Amygdala (tissue), 56 donors: ENCODE measurements at regions not wholly inside any gene's neighbourhood (a gene's known extent, or its start where the extent isn't known, plus 50 kb on each side); places are given as distances from the start of the nearest gene placed in this dataset.

Source experiments
- DNase-seq, 56 donors: peaks; one replicate each; lab custom pipeline; 2025; lab: John Stamatoyannopoulos, UW

DNA sequence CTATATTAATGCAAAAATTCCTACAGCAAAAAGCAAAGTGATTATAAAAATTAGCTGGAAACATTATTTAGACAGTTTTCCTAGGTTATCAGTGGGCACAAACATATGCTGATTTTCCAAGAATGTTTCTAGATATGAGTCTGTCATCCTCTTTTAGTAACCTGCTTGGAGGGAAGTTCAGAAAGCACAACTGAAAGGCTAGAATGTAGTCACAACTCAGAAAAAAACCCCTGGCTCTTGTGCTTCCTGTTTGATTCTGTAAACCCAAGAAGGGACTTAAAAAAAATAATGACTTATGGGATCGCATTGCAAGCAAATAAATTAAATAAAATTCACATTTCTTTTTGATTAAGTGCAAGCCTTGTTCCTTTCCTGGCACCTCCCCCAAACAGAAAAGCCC is 708.4 kb upstream of the EPHA7 start:
- no peak for DNase-seq

DNA sequence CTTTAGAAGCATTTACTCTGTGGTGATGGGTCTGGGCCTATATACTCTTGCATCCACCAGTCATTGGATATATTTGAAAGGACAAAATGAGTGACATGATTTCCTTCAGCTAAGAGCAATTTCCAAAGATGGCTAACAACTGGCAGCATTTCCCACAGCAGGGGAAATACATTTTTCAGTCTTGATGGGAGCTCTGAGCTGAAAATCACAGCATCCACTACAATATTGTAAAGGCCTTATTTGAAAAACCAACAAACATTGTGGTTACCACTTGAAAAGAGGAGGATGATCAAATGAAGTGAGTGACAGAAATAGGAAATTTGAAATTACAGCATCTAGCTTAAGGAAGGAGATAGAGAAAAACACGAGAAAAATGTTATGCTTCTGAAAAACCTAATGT is 705.0 kb upstream of the EPHA7 start:
- DNase-seq: no peak

GRCh38 chr6:94121094-94121493 is 701.7 kb upstream of the EPHA7 start:
- DNase-seq: no peak

GRCh38 chr6:94099072-94099471 is 679.7 kb upstream of the EPHA7 start:
- no peak for DNase-seq

- DNase-seq: no peak
These were observed 676.6 kb upstream of the EPHA7 start for GRCh38 chr6:94095961-94096360.

GRCh38 chr6:94089941-94090340 is 670.6 kb upstream of the EPHA7 start:
- no peak for DNase-seq

GRCh38 chr6:94088870-94089269 is 669.5 kb upstream of the EPHA7 start:
- DNase-seq: no peak

DNA sequence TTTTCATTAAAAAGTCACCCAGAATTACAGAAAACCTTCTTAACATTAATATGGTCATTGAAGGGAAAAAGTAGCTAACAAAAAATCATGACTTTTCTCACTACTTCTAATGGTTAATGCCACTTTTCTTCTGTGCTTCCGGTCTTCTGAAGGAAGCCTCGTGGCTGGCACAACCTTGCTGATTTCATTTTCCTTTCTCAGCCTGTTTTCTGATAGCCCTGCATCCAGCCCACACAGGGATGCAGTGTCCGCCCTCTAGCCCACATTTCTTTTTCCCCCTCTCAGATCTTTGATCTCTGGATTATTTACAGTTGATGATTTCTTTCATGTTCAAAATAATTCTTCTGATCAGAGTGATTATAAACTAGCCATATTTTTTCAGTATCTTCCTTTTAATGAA is 655.4 kb upstream of the EPHA7 start:
- no peak for DNase-seq

DNA sequence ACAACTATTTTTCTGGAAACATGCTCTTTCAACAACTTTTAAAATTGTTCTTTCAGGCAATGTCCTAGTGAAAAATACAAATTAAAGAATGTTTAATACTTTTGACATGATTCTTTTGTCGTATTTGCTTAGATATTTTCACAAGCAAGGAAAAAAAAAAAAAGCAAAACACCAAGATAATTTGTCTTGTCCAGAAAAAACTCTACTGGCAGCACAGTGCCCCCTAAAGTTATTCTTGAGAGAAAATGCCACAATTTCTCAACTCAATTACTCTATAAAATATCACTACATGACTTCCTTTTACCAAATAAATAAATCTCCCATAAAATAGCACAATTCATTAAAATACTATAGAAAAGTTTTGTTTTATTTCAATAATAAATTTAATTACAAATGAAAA is 652.5 kb upstream of the EPHA7 start:
- DNase-seq: no peak

GRCh38 chr6:94065707-94066337 is 646.5 kb upstream of the EPHA7 start:
- no peak for DNase-seq

GRCh38 chr6:94052749-94053148 is 633.4 kb upstream of the EPHA7 start:
- no peak for DNase-seq

DNA sequence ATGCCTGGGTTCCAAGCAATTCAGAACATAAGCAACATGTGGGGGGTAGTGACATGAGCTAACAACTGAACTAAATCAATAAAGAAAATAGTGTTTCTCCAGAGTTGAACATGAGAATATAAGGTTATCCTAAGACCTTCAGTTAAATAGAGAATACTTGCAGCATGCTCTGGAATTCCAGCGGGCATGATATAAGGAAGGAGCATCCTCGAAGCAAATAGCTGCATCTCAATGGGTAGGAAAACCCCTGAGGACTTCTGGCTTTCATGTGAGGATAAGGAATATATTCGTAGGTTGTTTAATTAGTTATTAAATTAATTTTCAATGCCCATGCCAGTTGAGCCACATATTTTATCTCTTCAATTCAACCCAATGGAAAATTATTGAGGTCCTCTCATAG is 631.2 kb upstream of the EPHA7 start:
- no peak for DNase-seq

DNA sequence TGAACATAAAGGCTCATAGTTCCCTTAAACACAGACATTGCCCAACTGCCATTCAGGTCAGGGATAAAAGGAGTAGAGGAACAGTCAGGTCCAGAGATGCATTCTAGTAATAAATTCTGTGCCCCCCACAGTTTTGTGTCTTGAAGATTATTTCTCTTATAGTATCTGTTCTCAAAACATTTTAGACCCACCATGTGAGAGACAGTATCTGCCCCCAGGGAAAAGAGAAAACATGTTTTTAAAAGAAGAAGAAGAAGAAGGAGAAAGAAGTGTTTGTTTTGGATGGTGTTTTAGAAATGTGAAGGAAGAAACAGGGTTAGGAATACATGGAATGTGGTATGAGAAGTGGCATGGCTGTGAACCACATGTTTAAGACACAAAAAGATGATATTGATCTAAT is 629.6 kb upstream of the EPHA7 start:
- no peak for DNase-seq

DNA sequence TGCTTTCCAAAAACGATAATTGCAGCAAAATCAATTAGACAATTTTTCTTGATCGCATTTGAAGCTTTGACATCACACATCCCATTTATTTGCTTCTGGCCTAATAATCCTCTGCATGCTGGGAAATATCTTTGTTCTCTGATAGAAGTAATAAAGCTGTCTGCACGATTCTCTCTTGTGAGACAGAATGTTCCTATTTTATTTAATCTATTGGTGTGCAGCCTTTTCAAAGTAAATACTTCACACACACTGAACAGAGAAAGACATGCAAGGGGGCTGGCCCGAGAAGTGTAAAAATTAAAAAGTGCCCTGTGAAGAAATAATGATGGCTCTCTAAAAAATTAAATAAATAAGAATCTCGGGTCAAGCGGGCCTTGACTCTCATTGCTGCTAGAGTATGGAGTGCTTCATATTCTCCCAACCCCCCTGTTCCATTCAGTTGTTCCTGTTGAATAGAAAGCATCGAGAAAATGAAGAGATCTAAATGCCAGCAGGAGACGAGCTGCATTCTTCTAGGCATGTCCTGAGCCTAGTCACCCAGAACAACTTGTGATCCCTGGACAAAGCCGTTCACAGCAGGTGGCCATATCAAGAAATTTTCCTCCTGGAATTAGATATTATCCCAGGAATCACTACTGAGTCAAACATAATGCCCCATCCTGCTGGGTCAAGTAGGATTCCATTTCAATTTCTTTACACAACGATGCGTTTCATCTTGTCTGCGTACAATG is 625.9 kb upstream of the EPHA7 start:
- no peak for DNase-seq

GRCh38 chr6:94041945-94042709 is 622.8 kb upstream of the EPHA7 start:
- DNase-seq: no peak

GRCh38 chr6:94036024-94036423 is 616.7 kb upstream of the EPHA7 start:
- DNase-seq: no peak

- no peak for DNase-seq
These were observed 608.0 kb upstream of the EPHA7 start for GRCh38 chr6:94027374-94027773.

DNA sequence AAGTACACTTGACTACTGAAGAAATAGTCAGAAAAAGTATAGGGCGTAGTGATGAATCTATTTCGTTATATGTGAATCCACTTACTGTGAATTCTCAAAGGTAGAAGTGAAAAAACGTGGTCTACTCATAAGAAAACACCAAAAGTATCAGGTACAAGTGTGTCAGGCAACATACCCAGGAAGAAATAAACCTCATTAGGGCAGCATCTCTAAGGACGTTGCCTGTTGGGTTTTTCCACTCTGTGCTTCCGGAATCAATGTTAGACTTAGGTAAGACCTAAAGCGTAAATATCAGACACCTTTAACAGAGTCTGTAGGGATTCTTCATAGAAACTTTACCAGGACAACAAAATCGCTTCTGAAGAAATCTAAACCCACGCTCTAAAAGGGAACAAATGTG is 607.2 kb upstream of the EPHA7 start:
- DNase-seq: no peak

DNA sequence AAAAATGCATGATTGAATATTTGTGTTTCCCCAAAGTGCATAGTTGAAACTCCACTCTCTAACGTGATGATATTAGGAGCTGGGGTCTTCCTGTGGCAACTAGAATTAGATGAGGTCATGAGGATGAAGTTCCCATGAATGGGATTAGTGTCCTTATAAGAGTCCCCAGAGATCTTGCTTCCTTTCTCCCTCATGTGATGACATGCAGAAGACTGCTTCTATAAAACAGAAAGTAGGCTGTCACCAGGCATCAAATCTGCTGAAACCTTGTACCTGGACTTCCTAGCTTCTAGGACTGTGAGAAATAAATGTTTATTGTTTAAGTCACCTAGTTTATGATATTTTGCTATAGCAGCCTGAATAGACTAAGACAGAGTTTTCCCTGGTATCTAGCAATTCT is 586.5 kb upstream of the EPHA7 start:
- no peak for DNase-seq

DNA sequence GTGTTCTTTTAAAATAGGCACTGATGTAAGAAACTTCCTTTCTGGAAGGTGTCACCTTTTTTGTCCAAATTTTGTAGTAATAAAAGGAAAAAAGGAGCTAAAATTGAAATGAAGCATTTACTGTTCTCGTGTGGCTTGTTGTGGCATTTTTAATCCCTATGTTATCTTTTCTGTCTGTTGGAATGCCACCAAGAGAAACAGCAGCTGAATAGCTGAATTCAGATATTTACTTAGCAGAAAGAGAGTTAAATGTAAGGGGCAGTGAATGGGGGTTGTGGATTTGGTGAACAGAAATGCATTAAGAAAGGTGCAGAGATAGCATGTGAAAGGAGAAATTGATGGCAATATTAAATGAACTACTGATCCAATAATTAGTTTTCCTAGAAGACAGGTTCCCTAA is 573.6 kb upstream of the EPHA7 start:
- DNase-seq: no peak

DNA sequence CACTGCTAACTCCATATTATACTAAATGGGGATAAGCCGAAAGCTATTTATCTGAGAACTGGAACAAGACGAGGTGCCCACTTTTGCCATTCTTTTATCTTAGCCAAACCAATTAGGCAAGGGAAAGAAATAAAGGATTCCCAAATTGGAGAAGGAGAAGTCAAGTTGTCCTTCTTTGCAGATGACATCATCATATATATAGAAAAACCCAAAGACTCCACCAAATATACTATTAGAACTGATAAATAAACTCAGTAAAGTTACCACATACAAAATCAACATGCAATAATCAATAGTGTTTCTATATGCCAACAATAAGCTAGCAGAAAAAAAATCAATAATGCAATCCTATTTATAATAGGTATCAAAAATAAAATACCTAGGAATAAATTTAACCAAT is 570.3 kb upstream of the EPHA7 start:
- no peak for DNase-seq

DNA sequence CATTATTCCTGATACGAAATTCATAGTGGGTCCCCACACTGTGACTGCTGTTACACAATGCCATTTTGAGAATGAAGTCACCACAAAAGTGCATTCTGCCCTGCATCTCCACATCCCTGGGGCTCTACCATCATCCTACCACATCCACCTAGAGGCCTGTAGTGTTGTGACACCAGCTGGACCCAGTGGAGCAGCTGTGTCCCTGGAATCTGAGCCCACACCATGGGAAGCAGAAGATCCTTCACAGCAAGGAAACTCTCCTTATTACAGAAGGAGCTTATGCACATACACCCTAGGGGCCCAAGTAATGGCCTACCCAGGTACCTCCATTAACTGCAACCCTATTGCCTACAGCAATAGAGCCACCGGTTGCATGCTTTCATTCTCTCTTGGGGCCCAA is 566.6 kb upstream of the EPHA7 start:
- DNase-seq: no peak
